IMR-90 (cell line): ENCODE measurements at regions not wholly inside any gene's neighbourhood (a gene's known extent, or its start where the extent isn't known, plus 50 kb on each side); places are given as distances from the start of the nearest gene placed in this dataset.

Source experiments
- ATAC-seq: fragments of 200-7000 bp; cut with Tn5 transposase; 2 replicates; pipeline ENCODE4 v1.9.1; 2020; ENCODE audit warnings: low read depth, mild to moderate bottlenecking, moderate library complexity
- BruUV-seq: library from RNA; stranded (reverse); fragments of 400-500 nt; replicated peaks from 2 replicates; lab custom pipeline; 2021; lab: Mats Ljungman, UMichigan
- CTCF ChIA-PET: fragments of 300-600 bp; formaldehyde crosslinking; extraction: SDS; loops from one replicate; lab custom pipeline; 2021; ENCODE audit warnings: antibody characterized with exemption; lab: Yijun Ruan, JAX
- POLR2A ChIA-PET: fragments of 300-600 bp; sonication (Branson Sonifier 250); formaldehyde crosslinking; loops from one replicate; lab custom pipeline; 2022; ENCODE audit warnings: antibody characterized with exemption; ENCODE audit not compliant: unreplicated experiment; lab: Charles Lee
- DNase-seq: peaks from one replicate; pipeline ENCODE4 v3.0.0; 2013
- H2AFZ ChIP-seq: replicated peaks from 2 replicates; pipeline ENCODE3; 2013; ENCODE audit warnings: low read length, mild to moderate bottlenecking; ENCODE audit not compliant: poor library complexity
- H2AK5ac ChIP-seq: 2 replicates; pipeline ENCODE4 v1.6.1; 2013; ENCODE audit warnings: low read depth, low read length, inconsistent platforms
- H2AK9ac ChIP-seq: replicated peaks from 2 replicates; pipeline ENCODE3; 2013; ENCODE audit warnings: mild to moderate bottlenecking, low read depth, low read length, moderate library complexity; ENCODE audit not compliant: poor library complexity
- H2BK120ac ChIP-seq: 2 replicates; pipeline ENCODE4 v1.6.1; 2013; ENCODE audit warnings: low read depth, low read length, inconsistent platforms
- H2BK15ac ChIP-seq: 3 replicates; pipeline ENCODE4 v1.6.1; 2013; ENCODE audit warnings: low read depth, low read length, inconsistent platforms
- H2BK20ac ChIP-seq: 2 replicates; pipeline ENCODE4 v1.6.1; 2013; ENCODE audit warnings: low read depth, mild to moderate bottlenecking, inconsistent platforms, low read length, moderate library complexity
- H2BK5ac ChIP-seq: 2 replicates; pipeline ENCODE4 v1.6.1; 2013; ENCODE audit warnings: mild to moderate bottlenecking, low read depth, low read length, inconsistent platforms; ENCODE audit not compliant: poor library complexity, severe bottlenecking
- H3K14ac ChIP-seq: replicated peaks from 2 replicates; pipeline ENCODE4 v1.6.1; 2013; ENCODE audit warnings: low read depth, low read length, inconsistent platforms
- H3K18ac ChIP-seq: 2 replicates; pipeline ENCODE4 v1.6.1; 2013; ENCODE audit warnings: low read depth, low read length, control low read depth
- H3K23ac ChIP-seq: 2 replicates; pipeline ENCODE4 v1.6.1; 2013; ENCODE audit warnings: low read depth, low read length, inconsistent platforms
- H3K27ac ChIP-seq: 2 replicates; pipeline ENCODE4 v1.5.1; 2013; ENCODE audit warnings: mild to moderate bottlenecking, control low read depth, low read length; ENCODE audit not compliant: insufficient read depth
- H3K27me3 ChIP-seq: 2 replicates; pipeline ENCODE4 v1.6.1; 2013; ENCODE audit warnings: low read length; ENCODE audit not compliant: control insufficient read depth, insufficient read depth
- H3K36me3 ChIP-seq: 2 replicates; pipeline ENCODE4 v1.6.1; 2013; ENCODE audit warnings: low read length, mixed read lengths; ENCODE audit not compliant: control insufficient read depth, insufficient read depth
- H3K4ac ChIP-seq: 2 replicates; pipeline ENCODE4 v1.6.1; 2013; ENCODE audit warnings: low read depth, low read length, inconsistent platforms
- H3K4me1 ChIP-seq: 2 replicates; pipeline ENCODE4 v1.6.1; 2013; ENCODE audit warnings: low read length, mixed read lengths; ENCODE audit not compliant: control insufficient read depth, insufficient read depth
- H3K4me2 ChIP-seq: 2 replicates; pipeline ENCODE4 v1.6.1; 2013; ENCODE audit warnings: low read depth, mild to moderate bottlenecking, control low read depth, low read length, moderate library complexity
- H3K4me3 ChIP-seq: 2 replicates; pipeline ENCODE4 v1.5.1; 2013; ENCODE audit warnings: low read depth, mild to moderate bottlenecking, control low read depth, low read length, moderate library complexity; ENCODE audit not compliant: insufficient read depth
- H3K56ac ChIP-seq: 2 replicates; pipeline ENCODE4 v1.6.1; 2013; ENCODE audit warnings: low read length, inconsistent platforms; ENCODE audit not compliant: insufficient read depth; ENCODE audit errors: extremely low read depth
- H3K79me1 ChIP-seq, 2 experiments: 2 replicates each; pipeline ENCODE4 v1.6.1; 2013; ENCODE audit warnings: low read length in 2 of 2, inconsistent platforms in 1 of 2, low read depth in 1 of 2
- H3K9ac ChIP-seq: 2 replicates; pipeline ENCODE4 v1.6.1; 2013; ENCODE audit warnings: low read depth, low read length, control low read depth
- H3K9me1 ChIP-seq: 2 replicates; pipeline ENCODE4 v1.6.1; 2013; ENCODE audit warnings: low read length, inconsistent platforms; ENCODE audit not compliant: insufficient read depth
- H3K9me3 ChIP-seq: 2 replicates; pipeline ENCODE4 v1.6.1; 2013; ENCODE audit warnings: low read length; ENCODE audit not compliant: control insufficient read depth, insufficient read depth
- H4K20me1 ChIP-seq: 2 replicates; pipeline ENCODE4 v1.6.1; 2013; ENCODE audit warnings: low read length, inconsistent platforms; ENCODE audit not compliant: insufficient read depth
- H4K5ac ChIP-seq: 2 replicates; pipeline ENCODE4 v1.6.1; 2013; ENCODE audit warnings: mild to moderate bottlenecking, low read depth, low read length, control low read depth
- H4K8ac ChIP-seq, 2 experiments: 2 replicates each; pipeline ENCODE4 v1.6.1; 2013; ENCODE audit warnings: low read depth in 2 of 2, low read length in 2 of 2, control low read depth in 1 of 2, inconsistent platforms in 1 of 2
- H4K91ac ChIP-seq: 2 replicates; pipeline ENCODE4 v1.6.1; 2013; ENCODE audit warnings: low read depth, low read length, inconsistent platforms; ENCODE audit not compliant: insufficient read depth
- CTCF ChIP-seq: conservative IDR thresholded peaks from 2 replicates; pipeline ENCODE4 v1.5.1; 2012; ENCODE audit warnings: mild to moderate bottlenecking, low read depth, low read length, improper control_type of control experiment
- FOS ChIP-seq: fragments of 150-350 bp; IDR thresholded peaks from 2 replicates; pipeline ENCODE4 v1.6.1; 2016; ENCODE audit warnings: low read depth, low read length
- MAFK ChIP-seq: IDR thresholded peaks from 2 replicates; pipeline ENCODE4 v1.6.1; 2012; ENCODE audit warnings: low read depth, low read length, improper control_type of control experiment
- RAD21 ChIP-seq: IDR thresholded peaks from 2 replicates; pipeline ENCODE4 v1.6.1; 2012; ENCODE audit warnings: low read length, improper control_type of control experiment
- USF2 ChIP-seq: fragments of 150-350 bp; IDR thresholded peaks from 2 replicates; pipeline ENCODE4 v1.6.1; 2017; ENCODE audit warnings: mild to moderate bottlenecking, antibody characterized with exemption, low read length, low read depth
- WGBS, 2 experiments: methylation state at CpG; one replicate each; pipeline versions ENCODE4 v1.1.5 to v1.1.7; 2013; ENCODE audit warnings: missing lambda C conversion rate in 2 of 2; ENCODE audit not compliant: insufficient read length in 1 of 2; ENCODE audit errors: extremely low coverage in 2 of 2; 5-methylcytosine and 5-hydroxymethylcytosine counted together
- dilution Hi-C: fragments of 300-500 bp; cut with HindIII; formaldehyde crosslinking; loops from one replicate; pipeline ENCODE4 v1.14.3; 2018; ENCODE audit warnings: low sequenced_read_pairs; ENCODE audit not compliant: unreplicated experiment
- in situ Hi-C: fragments of 300-500 bp; cut with MboI; formaldehyde crosslinking; loops from 3 replicates; pipeline ENCODE4 v1.14.3; 2019; ENCODE audit warnings: low sequenced_read_pairs, inconsistent platforms, mixed read lengths
- intact Hi-C: fragments of 100-400 bp; cut with micrococcal nuclease; formaldehyde crosslinking; loops from 2 replicates; pipeline ENCODE4 v1.10.0; 2022

GRCh38 chr3:159882790-159883779, 105.5 kb upstream of the IL12A start:
- no peak overlapping the region; the same call in 1 of the 2 replicates for H3K9ac ChIP-seq
- in situ Hi-C loops: loop anchor here (5.0 to 25.0 kb wide), 3 partner anchors 119 to 529 kb away; no protein-coding TSS in a partner anchor
- dilution Hi-C loops: no loop called here
- no peak overlapping the region for H2AFZ ChIP-seq
- H4K8ac ChIP-seq: peak overlapping the region; percentile 64 to 70
- H3K14ac ChIP-seq: peak overlapping the region; percentile 66
- CTCF ChIA-PET: interaction anchor here (0.6 to 6.2 kb wide), 11 partner anchors 21 to 452 kb away, joined by 3 to 93 read pairs (median 8); partner anchors contain the start of gene IL12A
- no peaks in the 10 kb centered on the region for H3K9me3 ChIP-seq
- intact Hi-C loops: loop anchor here (1.0 to 5.0 kb wide), 6 partner anchors 41 to 616 kb away; no protein-coding TSS in a partner anchor
- peaks cover 46 to 64% of the 10 kb centered on the region in 2 experiments for H3K79me1 ChIP-seq
- peak overlapping the region; percentile 54 for H4K91ac ChIP-seq
- H4K5ac ChIP-seq: peak overlapping the region; percentile 54
- peaks cover 7% of the 10 kb centered on the region; the same call in 1 of the 2 replicates for H4K20me1 ChIP-seq
- BruUV-seq: no TSS peak
- WGBS, 2 experiments: 40% methylated on average over 1 of the region's 12 CpGs; no CpG with 5 or more reads in 1 of the 2 experiments
- DNase-seq (peak; percentile 97), ATAC-seq (peak; percentile 82)
- H2BK5ac ChIP-seq: peak overlapping the region; percentile 74
- TF ChIP-seq USF2 (peak; percentile 82), RAD21 (peak; percentile 18; the same call in 1 of the 2 replicates), FOS (0 out of 2 replicates have a peak, but pooled peaks have one; percentile 14), CTCF (no peak), MAFK (no peak)
- H3K18ac ChIP-seq: peak overlapping the region; percentile 80
- peak overlapping the region; percentile 78 for H3K4ac ChIP-seq
- peak overlapping the region; percentile 81 for H2AK5ac ChIP-seq
- no peaks in the 10 kb centered on the region for H3K27me3 ChIP-seq
- H2BK20ac ChIP-seq: peak overlapping the region; percentile 47; the same call in 1 of the 2 replicates
- H3K23ac ChIP-seq: peak overlapping the region; percentile 61
- H3K4me1 ChIP-seq: peaks cover 17% of the 10 kb centered on the region
- peaks cover 8% of the 10 kb centered on the region; the same call in 1 of the 2 replicates for H3K9me1 ChIP-seq
- peak overlapping the region; percentile 9 for H3K4me2 ChIP-seq
- no peak overlapping the region for H3K4me3 ChIP-seq
- peak overlapping the region; percentile 56 for H2BK120ac ChIP-seq
- peak overlapping the region; percentile 42; the same call in 2 of the 3 replicates for H2BK15ac ChIP-seq
- peak overlapping the region; percentile 18 for H2AK9ac ChIP-seq
- no peaks in the 10 kb centered on the region; the same call in 1 of the 2 replicates for H3K36me3 ChIP-seq
- peak overlapping the region; percentile 72 for H3K27ac ChIP-seq
- POLR2A ChIA-PET: interaction anchor here (0.8 kb wide), 1 partner anchor 24 kb away, joined by 3 read pairs; no protein-coding TSS in a partner anchor
- peak overlapping the region; percentile 22 for H3K56ac ChIP-seq
